Pancreas (tissue), 10 donors: ENCODE measurements at regions not wholly inside any gene's neighbourhood (a gene's known extent, or its start where the extent isn't known, plus 50 kb on each side); places are given as distances from the start of the nearest gene placed in this dataset.

ENCODE experiments used
- ATAC-seq, 4 donors: fragments of 200-7000 bp; cut with Tn5 transposase; one replicate each; pipeline versions ENCODE4 v1.8.0 to v1.9.1; 2020; ENCODE audit warnings: mild to moderate bottlenecking in 4 of 4, moderate library complexity in 4 of 4
- DNase-seq, 6 donors: peaks; one replicate each; pipeline ENCODE4 v3.0.0-alpha.2; 2020
- FAIRE-seq: peaks from 2 replicates; lab custom pipeline; 2012; peaks lifted over from hg19 to GRCh38; lab: Jason Lieb, UNC
- H3K27ac ChIP-seq, 4 donors: fragments of 200-600 bp; sonication (generic); 1 replicate in 3 of 4; 2 replicates in 1 of 4; pipeline versions ENCODE4 v1.5.0 to v1.8.0; 2020
- H3K27me3 ChIP-seq, 4 donors: fragments of 200-600 bp; one replicate each; pipeline ENCODE4 v1.8.0; 2021
- H3K36me3 ChIP-seq, 3 donors: fragments of 200-600 bp; sonication (generic) in 1 of 3; one replicate each; pipeline versions ENCODE4 v1.5.0 to v1.8.0; 2020 to 2021
- H3K4me1 ChIP-seq, 3 donors: fragments of 200-600 bp; one replicate each; pipeline ENCODE4 v1.8.0; 2021
- H3K4me3 ChIP-seq, 4 donors: fragments of 200-600 bp; sonication (generic) in 2 of 4; one replicate each; pipeline versions ENCODE4 v1.5.0 to v1.8.0; 2020 to 2021
- H3K9me3 ChIP-seq, 4 donors: fragments of 200-600 bp; one replicate each; pipeline ENCODE4 v1.8.0; 2021
- WGBS, 2 donors: extraction: QIAGEN DNeasy Blood & Tissue Kit; methylation state at CpG; one replicate each; pipeline ENCODE4 v1.1.7; 2013; 5-methylcytosine and 5-hydroxymethylcytosine counted together
- intact Hi-C, 3 donors: fragments of 100-400 bp; cut with DNase I; formaldehyde crosslinking; loops; one replicate each; pipeline versions ENCODE4 v1.11.1 to v1.14.2; 2022
- TF ChIP-seq, protein P1 (sequence below), 4 donors: fragments of 200-600 bp; sonication (generic) in 3 of 4; IDR thresholded peaks; one replicate each; pipeline versions ENCODE4 v1.5.0 to v1.8.0; 2021; ENCODE audit warnings: antibody characterized with exemption in 4 of 4
- donor health status: healthy with polysubstance abuse.
- donor health status: DM: no; HTN: no; CAD: no; lungs with moderate emphysema.
- donor health status: DM: no; HTN: no; CAD: no.
- donor health status: control.
- donor health status: control.
- donor health status: Bipolar disorder and iron deficiency.
- donor health status: DM: yes; HTN: yes; CAD: no.
- donor health status: DM: no; HTN: no; CAD: no.
- donor health status: DM: no; HTN: no; CAD: no.
- donor health status: DM: yes; HTN: yes; CAD: no.

DNA sequence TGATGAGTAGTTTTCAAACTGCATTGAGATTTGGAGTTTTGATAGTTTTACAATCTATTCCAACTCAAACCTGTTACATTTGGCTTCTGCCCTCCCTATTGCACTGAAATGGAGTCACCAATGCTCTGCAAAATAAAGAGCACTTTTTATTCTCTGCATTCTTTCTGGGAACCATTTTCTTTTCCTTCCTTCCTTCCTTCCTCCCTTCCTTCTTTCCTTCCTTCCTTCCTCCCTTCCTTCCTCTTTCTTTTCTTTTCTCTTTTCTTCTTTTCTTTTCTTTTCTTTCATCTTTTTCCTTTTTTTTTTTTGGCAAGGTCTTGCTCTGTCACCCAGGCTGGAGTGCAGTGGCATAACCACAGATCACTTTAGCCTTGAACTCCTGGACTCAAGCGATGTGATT is 114.2 kb downstream of the TBX19 start:
- TF ChIP-seq, protein P1, sequence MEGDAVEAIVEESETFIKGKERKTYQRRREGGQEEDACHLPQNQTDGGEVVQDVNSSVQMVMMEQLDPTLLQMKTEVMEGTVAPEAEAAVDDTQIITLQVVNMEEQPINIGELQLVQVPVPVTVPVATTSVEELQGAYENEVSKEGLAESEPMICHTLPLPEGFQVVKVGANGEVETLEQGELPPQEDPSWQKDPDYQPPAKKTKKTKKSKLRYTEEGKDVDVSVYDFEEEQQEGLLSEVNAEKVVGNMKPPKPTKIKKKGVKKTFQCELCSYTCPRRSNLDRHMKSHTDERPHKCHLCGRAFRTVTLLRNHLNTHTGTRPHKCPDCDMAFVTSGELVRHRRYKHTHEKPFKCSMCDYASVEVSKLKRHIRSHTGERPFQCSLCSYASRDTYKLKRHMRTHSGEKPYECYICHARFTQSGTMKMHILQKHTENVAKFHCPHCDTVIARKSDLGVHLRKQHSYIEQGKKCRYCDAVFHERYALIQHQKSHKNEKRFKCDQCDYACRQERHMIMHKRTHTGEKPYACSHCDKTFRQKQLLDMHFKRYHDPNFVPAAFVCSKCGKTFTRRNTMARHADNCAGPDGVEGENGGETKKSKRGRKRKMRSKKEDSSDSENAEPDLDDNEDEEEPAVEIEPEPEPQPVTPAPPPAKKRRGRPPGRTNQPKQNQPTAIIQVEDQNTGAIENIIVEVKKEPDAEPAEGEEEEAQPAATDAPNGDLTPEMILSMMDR (IDR thresholded peaks at IDR 0.05), result no peak
- no peak for DNase-seq
- Histone ChIP-seq H3K36me3 (no peaks in the 10 kb centered on the region), H3K27ac (no peak overlapping the region), H3K9me3 (no peaks in the 10 kb centered on the region), H3K27me3 (no peaks in the 10 kb centered on the region), H3K4me1 (peaks cover 0 to 2% (median 0%) of the 10 kb centered on the region in 3 donors), H3K4me3 (no peak overlapping the region)
- no peak for ATAC-seq
- 81 to 86% methylated on average over 1 of the region's 1 CpG for WGBS, 2 donors
- no peak for FAIRE-seq
- intact Hi-C loops, result no loop called here

- no peak overlapping the region for H3K4me3 ChIP-seq
- intact Hi-C loops, result no loop called here
- H3K27me3 ChIP-seq, result no peaks in the 10 kb centered on the region
- no peaks in the 10 kb centered on the region for H3K36me3 ChIP-seq
- 55 to 61% methylated on average over 5 of the region's 5 CpGs for WGBS, 2 donors
- no peak overlapping the region for H3K27ac ChIP-seq
- DNase-seq, result no peak
- FAIRE-seq, result no peak
- H3K9me3 ChIP-seq, result no peaks in the 10 kb centered on the region
- ATAC-seq, result peak in 2 of 4 donors; percentile 12 to 26
- TF ChIP-seq, protein P1 (IDR thresholded peaks at IDR 0.05), result no peak
- H3K4me1 ChIP-seq, result peaks cover 0 to 2% (median 0%) of the 10 kb centered on the region in 3 donors
Observed at GRCh38 chr1:168392958-168393549, 112.4 kb downstream of the TBX19 start.

DNA sequence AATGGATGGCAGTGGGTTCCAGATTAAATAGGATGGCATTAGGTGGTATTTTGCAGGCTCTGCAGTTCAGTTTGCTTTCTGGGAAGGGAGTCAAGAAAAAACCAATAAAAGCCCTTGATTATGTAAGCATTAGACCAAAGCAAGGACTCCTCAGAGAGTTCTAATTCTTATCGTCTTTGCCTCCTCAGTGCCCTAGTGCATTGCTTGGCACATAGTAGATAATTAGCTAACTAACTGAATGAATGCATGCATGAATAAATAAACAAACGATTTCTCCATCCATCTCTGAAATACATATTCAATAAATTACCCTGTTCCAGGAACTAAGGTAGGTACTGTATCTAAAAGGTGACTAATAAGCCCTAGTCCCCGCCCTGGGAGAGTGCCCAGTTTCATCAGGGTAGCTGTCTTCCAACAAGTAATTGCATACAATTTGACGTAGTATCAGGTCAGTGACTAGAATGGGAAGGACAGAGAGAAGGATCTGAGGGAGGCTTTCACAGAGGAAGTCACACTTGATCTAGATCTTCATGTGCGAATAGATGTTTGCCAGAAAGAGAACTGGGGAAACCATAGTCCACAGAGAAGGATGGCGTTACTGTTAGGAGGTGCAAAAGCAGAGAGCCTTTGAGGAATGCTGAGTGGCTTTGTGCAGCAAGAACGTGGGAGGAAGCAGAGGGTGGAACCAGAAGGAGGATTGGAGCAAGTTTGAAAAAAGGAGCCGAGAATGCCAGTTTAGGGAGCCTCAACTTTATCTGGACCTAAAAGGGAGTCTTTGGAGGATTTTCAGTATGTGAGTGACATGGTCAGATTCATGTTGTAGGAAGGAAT is 111.4 kb downstream of the TBX19 start:
- no peaks in the 10 kb centered on the region for H3K9me3 ChIP-seq
- FAIRE-seq (no peak), ATAC-seq (peak in 3 of 4 donors; percentile 69 to 81 (median 70)), DNase-seq (peak in 2 of 6 donors; percentile 30 to 36)
- H3K36me3 ChIP-seq, result no peaks in the 10 kb centered on the region
- H3K4me1 ChIP-seq, result peaks cover 0 to 2% (median 0%) of the 10 kb centered on the region in 3 donors
- 41 to 51% methylated on average over 8 of the region's 8 CpGs for WGBS, 2 donors
- H3K4me3 ChIP-seq, result no peak overlapping the region
- TF ChIP-seq, protein P1 (IDR thresholded peaks at IDR 0.05), result no peak
- H3K27me3 ChIP-seq, result no peaks in the 10 kb centered on the region
- H3K27ac ChIP-seq, result peak overlapping the region in 1 of 4 donors; percentile 42
- intact Hi-C loops, result no loop called here

- peaks cover 0 to 2% (median 0%) of the 10 kb centered on the region in 3 donors for H3K4me1 ChIP-seq
- no peak overlapping the region for H3K4me3 ChIP-seq
- intact Hi-C loops, result no loop called here
- DNase-seq (no peak), ATAC-seq (no peak), FAIRE-seq (no peak)
- no peak overlapping the region for H3K27ac ChIP-seq
- H3K9me3 ChIP-seq, result no peaks in the 10 kb centered on the region
- TF ChIP-seq, protein P1 (IDR thresholded peaks at IDR 0.05), result no peak
- H3K27me3 ChIP-seq, result no peaks in the 10 kb centered on the region
- H3K36me3 ChIP-seq, result no peaks in the 10 kb centered on the region
- WGBS, 2 donors, result 46 to 59% methylated on average over 2 of the region's 2 CpGs
Observed at GRCh38 chr1:168390271-168390670, 109.6 kb downstream of the TBX19 start.
